ENCODE measurements at regions not wholly inside any gene's neighbourhood (a gene's known extent, or its start where the extent isn't known, plus 50 kb on each side); places are given as distances from the start of the nearest gene placed in this dataset.

GRCh38 chr6:74065705-74066104 lies 369.7 kb downstream of the CD109 start:
- H3K4me1 ChIP-seq (ENCODE audit: control insufficient read depth in 3 of 3, insufficient read depth in 3 of 3, low read length in 3 of 3), result no peaks in the 10 kb centered on the region

DNA sequence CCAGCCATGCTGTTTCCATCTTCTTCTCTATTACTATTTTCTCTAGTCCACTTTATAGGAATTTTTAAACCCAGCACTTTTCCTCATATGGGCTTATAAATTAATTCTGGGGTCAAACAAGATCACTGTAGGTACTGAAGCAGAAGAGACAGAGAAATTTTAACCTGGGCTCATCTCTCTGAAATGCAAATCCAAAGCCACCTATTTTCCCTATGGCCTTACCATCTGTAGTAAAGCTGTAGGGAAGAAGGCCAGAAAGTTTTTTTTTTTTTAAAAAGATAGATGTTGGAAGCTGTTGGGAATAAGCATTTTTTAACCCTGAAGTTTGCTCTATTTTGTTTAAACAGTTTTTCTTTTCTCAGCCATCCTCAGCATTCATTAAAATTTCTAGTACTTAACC lies 367.4 kb downstream of the CD109 start:
- Histone ChIP-seq H3K27me3 (ENCODE audit: control insufficient read depth in 3 of 3, insufficient read depth in 3 of 3, low read length in 3 of 3) (no peaks in the 10 kb centered on the region), H3K36me3 (ENCODE audit: control insufficient read depth in 3 of 3, insufficient read depth in 3 of 3, low read length in 3 of 3) (no peaks in the 10 kb centered on the region), H3K4me3 (ENCODE audit: low read length in 3 of 3) (no peak overlapping the region), H3K27ac (ENCODE audit: low read depth, low read length) (no peak overlapping the region), H3K9ac (ENCODE audit: low read depth in 1 of 3, low read length in 3 of 3) (no peak overlapping the region), H3K9me3 (ENCODE audit: control insufficient read depth in 3 of 3, low read length in 3 of 3) (no peaks in the 10 kb centered on the region), H3K4me1 (ENCODE audit: control insufficient read depth in 3 of 3, insufficient read depth in 3 of 3, low read length in 3 of 3) (no peaks in the 10 kb centered on the region)

More at GRCh38 chr6:74065705-74066104, 369.7 kb downstream of the CD109 start:
- Histone ChIP-seq H3K9ac (ENCODE audit: low read depth in 1 of 3, low read length in 3 of 3) (no peak overlapping the region), H3K27ac (ENCODE audit: low read depth, low read length) (no peak overlapping the region), H3K36me3 (ENCODE audit: control insufficient read depth in 3 of 3, insufficient read depth in 3 of 3, low read length in 3 of 3) (no peaks in the 10 kb centered on the region), H3K4me3 (ENCODE audit: low read length in 3 of 3) (no peak overlapping the region), H3K9me3 (ENCODE audit: control insufficient read depth in 3 of 3, low read length in 3 of 3) (no peaks in the 10 kb centered on the region), H3K27me3 (ENCODE audit: control insufficient read depth in 3 of 3, insufficient read depth in 3 of 3, low read length in 3 of 3) (no peaks in the 10 kb centered on the region)

- Histone ChIP-seq H3K4me1 (ENCODE audit: control insufficient read depth in 3 of 3, insufficient read depth in 3 of 3, low read length in 3 of 3) (no peaks in the 10 kb centered on the region), H3K27ac (ENCODE audit: low read depth, low read length) (no peak overlapping the region), H3K9ac (ENCODE audit: low read depth in 1 of 3, low read length in 3 of 3) (no peak overlapping the region), H3K9me3 (ENCODE audit: control insufficient read depth in 3 of 3, low read length in 3 of 3) (no peaks in the 10 kb centered on the region), H3K27me3 (ENCODE audit: control insufficient read depth in 3 of 3, insufficient read depth in 3 of 3, low read length in 3 of 3) (no peaks in the 10 kb centered on the region), H3K36me3 (ENCODE audit: control insufficient read depth in 3 of 3, insufficient read depth in 3 of 3, low read length in 3 of 3) (no peaks in the 10 kb centered on the region), H3K4me3 (ENCODE audit: low read length in 3 of 3) (no peak overlapping the region)
These were observed 365.2 kb downstream of the CD109 start for GRCh38 chr6:74061201-74061600.

GRCh38 chr6:74060354-74060753 lies 364.4 kb downstream of the CD109 start:
- no peak overlapping the region for H3K4me3 ChIP-seq (ENCODE audit: low read length in 3 of 3)
- no peak overlapping the region for H3K27ac ChIP-seq (ENCODE audit: low read depth, low read length)
- H3K36me3 ChIP-seq (ENCODE audit: control insufficient read depth in 3 of 3, insufficient read depth in 3 of 3, low read length in 3 of 3), result no peaks in the 10 kb centered on the region
- H3K9me3 ChIP-seq (ENCODE audit: control insufficient read depth in 3 of 3, low read length in 3 of 3), result no peaks in the 10 kb centered on the region
- no peaks in the 10 kb centered on the region for H3K4me1 ChIP-seq (ENCODE audit: control insufficient read depth in 3 of 3, insufficient read depth in 3 of 3, low read length in 3 of 3)
- no peaks in the 10 kb centered on the region for H3K27me3 ChIP-seq (ENCODE audit: control insufficient read depth in 3 of 3, insufficient read depth in 3 of 3, low read length in 3 of 3)
- no peak overlapping the region for H3K9ac ChIP-seq (ENCODE audit: low read depth in 1 of 3, low read length in 3 of 3)

DNA sequence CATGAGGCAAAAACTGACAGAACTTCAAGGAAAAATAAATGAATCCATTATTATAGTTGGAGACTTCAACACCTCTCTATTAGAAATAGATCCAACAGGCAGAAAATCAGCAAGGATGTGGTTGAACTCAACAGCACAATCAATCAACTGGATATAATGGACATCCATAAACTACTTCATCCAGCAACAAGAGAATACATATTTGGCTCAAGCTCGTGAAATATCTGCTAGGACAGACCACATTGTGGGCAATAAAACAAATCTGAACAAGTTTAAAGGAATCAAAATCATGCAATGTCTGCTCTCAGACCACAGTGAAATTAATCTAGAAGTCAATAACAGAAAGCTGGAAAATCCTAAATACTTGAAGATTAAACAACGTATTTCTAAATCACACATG lies 362.6 kb downstream of the CD109 start:
- no peaks in the 10 kb centered on the region for H3K4me1 ChIP-seq (ENCODE audit: control insufficient read depth in 3 of 3, insufficient read depth in 3 of 3, low read length in 3 of 3)
- no peaks in the 10 kb centered on the region for H3K27me3 ChIP-seq (ENCODE audit: control insufficient read depth in 3 of 3, insufficient read depth in 3 of 3, low read length in 3 of 3)
- H3K36me3 ChIP-seq (ENCODE audit: control insufficient read depth in 3 of 3, insufficient read depth in 3 of 3, low read length in 3 of 3), result no peaks in the 10 kb centered on the region
- no peak overlapping the region for H3K4me3 ChIP-seq (ENCODE audit: low read length in 3 of 3)
- no peak overlapping the region for H3K9ac ChIP-seq (ENCODE audit: low read depth in 1 of 3, low read length in 3 of 3)
- H3K9me3 ChIP-seq (ENCODE audit: control insufficient read depth in 3 of 3, low read length in 3 of 3), result no peaks in the 10 kb centered on the region
- no peak overlapping the region for H3K27ac ChIP-seq (ENCODE audit: low read depth, low read length)

GRCh38 chr6:74057326-74057725 lies 361.3 kb downstream of the CD109 start:
- H3K36me3 ChIP-seq (ENCODE audit: control insufficient read depth in 3 of 3, insufficient read depth in 3 of 3, low read length in 3 of 3), result no peaks in the 10 kb centered on the region
- H3K27me3 ChIP-seq (ENCODE audit: control insufficient read depth in 3 of 3, insufficient read depth in 3 of 3, low read length in 3 of 3), result no peaks in the 10 kb centered on the region
- no peak overlapping the region for H3K9ac ChIP-seq (ENCODE audit: low read depth in 1 of 3, low read length in 3 of 3)
- no peak overlapping the region for H3K27ac ChIP-seq (ENCODE audit: low read depth, low read length)
- no peak overlapping the region for H3K4me3 ChIP-seq (ENCODE audit: low read length in 3 of 3)
- H3K9me3 ChIP-seq (ENCODE audit: control insufficient read depth in 3 of 3, low read length in 3 of 3), result no peaks in the 10 kb centered on the region
- H3K4me1 ChIP-seq (ENCODE audit: control insufficient read depth in 3 of 3, insufficient read depth in 3 of 3, low read length in 3 of 3), result no peaks in the 10 kb centered on the region

GRCh38 chr6:74054190-74054589 lies 358.2 kb downstream of the CD109 start:
- Histone ChIP-seq H3K36me3 (ENCODE audit: control insufficient read depth in 3 of 3, insufficient read depth in 3 of 3, low read length in 3 of 3) (no peaks in the 10 kb centered on the region), H3K27me3 (ENCODE audit: control insufficient read depth in 3 of 3, insufficient read depth in 3 of 3, low read length in 3 of 3) (no peaks in the 10 kb centered on the region), H3K4me3 (ENCODE audit: low read length in 3 of 3) (no peak overlapping the region), H3K9ac (ENCODE audit: low read depth in 1 of 3, low read length in 3 of 3) (no peak overlapping the region), H3K4me1 (ENCODE audit: control insufficient read depth in 3 of 3, insufficient read depth in 3 of 3, low read length in 3 of 3) (no peaks in the 10 kb centered on the region), H3K9me3 (ENCODE audit: control insufficient read depth in 3 of 3, low read length in 3 of 3) (no peaks in the 10 kb centered on the region), H3K27ac (ENCODE audit: low read depth, low read length) (no peak overlapping the region)

DNA sequence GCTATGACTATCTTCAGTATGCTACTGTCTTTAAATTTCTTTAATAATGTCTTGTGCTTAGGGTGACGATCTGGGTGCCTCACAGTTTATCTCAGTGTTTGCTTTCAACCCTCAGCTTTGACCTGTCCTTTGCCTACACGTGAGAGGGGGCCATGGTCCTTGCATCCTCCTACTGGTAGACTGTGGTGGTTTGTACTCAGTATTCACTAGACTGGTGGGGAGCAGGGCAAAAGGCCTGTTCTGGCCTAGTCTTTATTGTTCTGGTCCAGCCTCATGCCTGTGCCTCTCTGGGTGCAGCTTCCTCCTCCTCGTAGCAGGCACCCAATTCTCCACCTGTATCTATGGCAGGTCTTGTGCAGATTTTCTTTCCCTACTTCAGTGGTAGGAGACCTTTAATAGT lies 354.9 kb downstream of the CD109 start:
- Histone ChIP-seq H3K9me3 (ENCODE audit: control insufficient read depth in 3 of 3, low read length in 3 of 3) (no peaks in the 10 kb centered on the region), H3K27me3 (ENCODE audit: control insufficient read depth in 3 of 3, insufficient read depth in 3 of 3, low read length in 3 of 3) (no peaks in the 10 kb centered on the region), H3K4me1 (ENCODE audit: control insufficient read depth in 3 of 3, insufficient read depth in 3 of 3, low read length in 3 of 3) (no peaks in the 10 kb centered on the region), H3K4me3 (ENCODE audit: low read length in 3 of 3) (no peak overlapping the region), H3K36me3 (ENCODE audit: control insufficient read depth in 3 of 3, insufficient read depth in 3 of 3, low read length in 3 of 3) (no peaks in the 10 kb centered on the region), H3K27ac (ENCODE audit: low read depth, low read length) (no peak overlapping the region), H3K9ac (ENCODE audit: low read depth in 1 of 3, low read length in 3 of 3) (no peak overlapping the region)

DNA sequence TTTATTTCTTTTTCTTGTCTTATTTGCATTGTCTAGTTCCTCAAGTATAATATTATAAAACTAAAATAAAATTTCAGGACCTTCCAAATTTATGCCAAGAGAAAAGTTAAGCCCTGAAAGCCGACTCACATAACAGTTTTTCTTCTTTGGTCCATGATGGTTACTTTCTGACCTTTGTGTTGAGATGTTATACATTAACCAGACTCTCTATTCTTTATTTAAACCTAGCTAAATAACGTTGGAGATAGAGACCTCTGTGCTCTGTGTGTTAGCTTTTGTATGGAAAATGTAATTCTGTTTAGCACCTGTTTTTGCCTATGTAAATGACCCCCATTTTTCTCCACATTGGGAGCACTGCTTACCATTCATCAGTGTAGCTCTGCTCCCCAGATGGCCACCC lies 352.4 kb downstream of the CD109 start:
- Histone ChIP-seq H3K27ac (ENCODE audit: low read depth, low read length) (no peak overlapping the region), H3K9me3 (ENCODE audit: control insufficient read depth in 3 of 3, low read length in 3 of 3) (no peaks in the 10 kb centered on the region), H3K27me3 (ENCODE audit: control insufficient read depth in 3 of 3, insufficient read depth in 3 of 3, low read length in 3 of 3) (no peaks in the 10 kb centered on the region), H3K4me1 (ENCODE audit: control insufficient read depth in 3 of 3, insufficient read depth in 3 of 3, low read length in 3 of 3) (no peaks in the 10 kb centered on the region), H3K9ac (ENCODE audit: low read depth in 1 of 3, low read length in 3 of 3) (no peak overlapping the region), H3K36me3 (ENCODE audit: control insufficient read depth in 3 of 3, insufficient read depth in 3 of 3, low read length in 3 of 3) (no peaks in the 10 kb centered on the region), H3K4me3 (ENCODE audit: low read length in 3 of 3) (no peak overlapping the region)

- Histone ChIP-seq H3K27ac (ENCODE audit: low read depth, low read length) (no peak overlapping the region), H3K4me1 (ENCODE audit: control insufficient read depth in 3 of 3, insufficient read depth in 3 of 3, low read length in 3 of 3) (no peaks in the 10 kb centered on the region), H3K27me3 (ENCODE audit: control insufficient read depth in 3 of 3, insufficient read depth in 3 of 3, low read length in 3 of 3) (no peaks in the 10 kb centered on the region), H3K9ac (ENCODE audit: low read depth in 1 of 3, low read length in 3 of 3) (no peak overlapping the region), H3K9me3 (ENCODE audit: control insufficient read depth in 3 of 3, low read length in 3 of 3) (no peaks in the 10 kb centered on the region), H3K36me3 (ENCODE audit: control insufficient read depth in 3 of 3, insufficient read depth in 3 of 3, low read length in 3 of 3) (no peaks in the 10 kb centered on the region), H3K4me3 (ENCODE audit: low read length in 3 of 3) (no peak overlapping the region)
These were observed 348.6 kb downstream of the CD109 start for GRCh38 chr6:74044417-74045096.

Data from skeletal muscle tissue (tissue), 3 donors.